GM19239 (cell line): ENCODE measurements at regions not wholly inside any gene's neighbourhood (a gene's known extent, or its start where the extent isn't known, plus 50 kb on each side); places are given as distances from the start of the nearest gene placed in this dataset.

Experiments
- DNase-seq: peaks from one replicate; pipeline ENCODE4 v3.0.0; 2011; ENCODE audit warnings: low spot score; ENCODE audit not compliant: insufficient read length
- FAIRE-seq: peaks from 2 replicates; lab custom pipeline; 2011; peaks lifted over from hg19 to GRCh38; lab: Jason Lieb, UNC

GRCh38 chr11:8325591-8326304 lies 62.1 kb upstream of the LMO1 start:
- FAIRE-seq = no peak
- DNase-seq = no peak

GRCh38 chr11:8323161-8323935 lies 59.7 kb upstream of the LMO1 start:
- DNase-seq (no peak), FAIRE-seq (no peak)

DNA sequence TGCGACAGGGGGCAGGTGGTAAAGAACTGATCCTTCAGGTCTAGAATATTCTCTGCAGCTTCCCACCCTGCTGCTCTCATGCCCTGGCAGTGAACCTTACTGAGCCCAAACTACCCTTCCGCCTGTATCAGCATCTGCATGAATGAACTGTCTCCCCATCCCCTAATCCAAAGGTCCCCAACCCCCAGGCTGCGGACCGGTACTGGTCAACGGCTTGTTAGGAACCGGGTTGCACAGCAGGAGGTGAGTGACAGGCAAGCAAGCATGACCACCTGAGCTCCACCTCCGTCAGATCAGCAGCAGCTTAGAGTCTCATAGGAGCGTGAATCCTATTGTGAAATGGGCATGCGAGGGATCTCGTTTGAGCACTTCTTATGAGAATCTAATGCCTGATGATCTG lies 58.2 kb upstream of the LMO1 start:
- no peak for DNase-seq
- no peak for FAIRE-seq

DNA sequence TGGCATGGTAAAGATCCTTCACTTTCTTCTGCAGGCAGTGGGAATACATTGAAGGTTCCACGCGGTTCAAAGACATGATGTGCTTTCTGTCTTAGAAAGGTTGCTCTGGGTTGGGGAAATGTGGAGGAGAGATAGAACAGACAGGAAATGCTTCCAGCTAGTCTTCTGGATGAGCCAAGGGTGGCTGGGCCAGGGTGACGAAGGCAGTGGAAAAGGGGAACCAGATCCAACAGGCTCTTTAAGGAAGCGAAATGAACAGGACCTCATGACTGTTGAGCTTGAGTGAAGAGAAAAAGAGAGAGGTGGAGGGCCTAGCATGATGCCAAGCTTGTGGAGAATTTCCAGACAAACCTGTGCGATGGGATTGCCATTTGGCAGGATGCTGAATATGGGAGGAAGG lies 56.4 kb upstream of the LMO1 start:
- DNase-seq (no peak), FAIRE-seq (no peak)

DNA sequence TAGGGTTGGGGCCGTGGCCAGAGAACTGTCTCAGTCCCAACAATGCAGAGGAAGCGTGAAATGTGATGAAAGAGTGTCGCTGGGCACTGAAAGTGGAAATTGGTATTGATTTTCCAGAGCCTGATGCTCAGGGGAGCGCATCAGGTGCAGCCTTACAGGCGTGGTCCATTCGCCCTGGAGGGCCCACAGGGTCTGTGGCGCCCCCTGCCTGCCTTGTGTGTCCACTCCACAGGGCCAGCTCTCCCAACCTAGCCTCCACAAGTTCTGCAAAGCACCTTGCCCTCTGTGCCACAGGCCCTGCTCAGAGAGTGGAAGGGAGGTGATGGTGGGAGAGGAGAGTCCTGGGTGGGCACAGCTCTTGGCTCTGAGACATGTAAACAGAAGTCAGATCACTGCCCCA lies 54.9 kb upstream of the LMO1 start:
- no peak for DNase-seq
- no peak for FAIRE-seq

- FAIRE-seq = no peak
- DNase-seq = no peak
Measured at GRCh38 chr11:8317159-8317558, 53.5 kb upstream of the LMO1 start.

- no peak for FAIRE-seq
- DNase-seq = no peak
Measured at GRCh38 chr11:8315954-8316353, 52.3 kb upstream of the LMO1 start.

DNA sequence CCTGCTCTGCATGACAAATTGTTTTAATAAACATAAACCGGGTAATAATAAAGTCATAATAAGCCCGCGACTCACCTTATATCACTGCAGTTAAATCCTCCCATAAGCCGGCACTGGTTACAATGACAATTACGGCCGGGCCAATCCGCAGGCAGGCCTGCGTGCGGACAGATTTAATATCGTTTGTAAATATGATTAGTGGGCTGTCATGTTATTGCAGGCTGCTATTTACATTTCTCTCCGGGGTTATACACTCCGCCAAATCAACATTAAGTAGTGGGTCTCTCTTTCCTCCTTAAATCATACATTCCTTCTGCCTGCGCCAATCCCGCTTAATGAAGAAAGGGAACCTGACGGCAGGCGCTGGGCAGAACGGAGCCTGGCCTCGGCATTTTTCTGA lies 51.8 kb upstream of the LMO1 start:
- DNase-seq (no peak), FAIRE-seq (no peak)

- FAIRE-seq = no peak
- DNase-seq = no peak
Measured at GRCh38 chr11:8314916-8315315, 51.2 kb upstream of the LMO1 start.

GRCh38 chr11:8313504-8314090 lies 49.9 kb upstream of the LMO1 start:
- FAIRE-seq = no peak

More at GRCh38 chr11:8313504-8314090, 49.9 kb upstream of the LMO1 start:
- no peak for DNase-seq
